ENCODE measurements at regions not wholly inside any gene's neighbourhood (a gene's known extent, or its start where the extent isn't known, plus 50 kb on each side); places are given as distances from the start of the nearest gene placed in this dataset.

- H3K9ac ChIP-seq (ENCODE audit: low read length) = no peak overlapping the region
- no peak overlapping the region for H3K27ac ChIP-seq (ENCODE audit: low read depth, low read length)
- H4K20me1 ChIP-seq (ENCODE audit: low read depth, low read length) = no peaks in the 10 kb centered on the region
- H2AFZ ChIP-seq (ENCODE audit: low read depth, low read length, severe bottlenecking) = no peak overlapping the region
- no peak overlapping the region for H3K4me2 ChIP-seq (ENCODE audit: low read depth, low read length, poor library complexity, severe bottlenecking)
- H3K36me3 ChIP-seq (ENCODE audit: low read length) = no peaks in the 10 kb centered on the region
- H3K4me3 ChIP-seq (ENCODE audit: insufficient read depth, low read length, poor library complexity, severe bottlenecking) = no peak overlapping the region
- no peaks in the 10 kb centered on the region for H3K27me3 ChIP-seq (ENCODE audit: low read length)
- H3K9me2 ChIP-seq (replicated peaks; ENCODE audit: insufficient read depth, low read length) = no peaks in the 10 kb centered on the region
- no peaks in the 10 kb centered on the region for H3K79me2 ChIP-seq (ENCODE audit: insufficient read depth, low read length)
- TF ChIP-seq, protein P1, sequence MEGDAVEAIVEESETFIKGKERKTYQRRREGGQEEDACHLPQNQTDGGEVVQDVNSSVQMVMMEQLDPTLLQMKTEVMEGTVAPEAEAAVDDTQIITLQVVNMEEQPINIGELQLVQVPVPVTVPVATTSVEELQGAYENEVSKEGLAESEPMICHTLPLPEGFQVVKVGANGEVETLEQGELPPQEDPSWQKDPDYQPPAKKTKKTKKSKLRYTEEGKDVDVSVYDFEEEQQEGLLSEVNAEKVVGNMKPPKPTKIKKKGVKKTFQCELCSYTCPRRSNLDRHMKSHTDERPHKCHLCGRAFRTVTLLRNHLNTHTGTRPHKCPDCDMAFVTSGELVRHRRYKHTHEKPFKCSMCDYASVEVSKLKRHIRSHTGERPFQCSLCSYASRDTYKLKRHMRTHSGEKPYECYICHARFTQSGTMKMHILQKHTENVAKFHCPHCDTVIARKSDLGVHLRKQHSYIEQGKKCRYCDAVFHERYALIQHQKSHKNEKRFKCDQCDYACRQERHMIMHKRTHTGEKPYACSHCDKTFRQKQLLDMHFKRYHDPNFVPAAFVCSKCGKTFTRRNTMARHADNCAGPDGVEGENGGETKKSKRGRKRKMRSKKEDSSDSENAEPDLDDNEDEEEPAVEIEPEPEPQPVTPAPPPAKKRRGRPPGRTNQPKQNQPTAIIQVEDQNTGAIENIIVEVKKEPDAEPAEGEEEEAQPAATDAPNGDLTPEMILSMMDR (IDR thresholded peaks at IDR 0.05; ENCODE audit: insufficient read depth, low read length, poor library complexity, severe bottlenecking) = no peak
- TF ChIP-seq EZH2phosphoT487 (conservative IDR thresholded peaks at IDR 0.05; ENCODE audit: low read length) = no peak
- H3F3A ChIP-seq (ENCODE audit: insufficient read depth) = no peaks in the 10 kb centered on the region
- no peaks in the 10 kb centered on the region for H3K9me3 ChIP-seq (ENCODE audit: insufficient read depth, low read length)
Observed at GRCh38 chr14:101509730-101510371, 51.4 kb upstream of the DIO3 start.

- Histone ChIP-seq H2AFZ (ENCODE audit: low read depth, low read length, severe bottlenecking) (no peak overlapping the region), H3K9me2 (replicated peaks; ENCODE audit: insufficient read depth, low read length) (no peaks in the 10 kb centered on the region), H3K36me3 (ENCODE audit: low read length) (no peaks in the 10 kb centered on the region), H4K20me1 (ENCODE audit: low read depth, low read length) (no peaks in the 10 kb centered on the region), H3K4me2 (ENCODE audit: low read depth, low read length, poor library complexity, severe bottlenecking) (no peak overlapping the region), H3K9me3 (ENCODE audit: insufficient read depth, low read length) (no peaks in the 10 kb centered on the region), H3K27me3 (ENCODE audit: low read length) (no peaks in the 10 kb centered on the region), H3K27ac (ENCODE audit: low read depth, low read length) (no peak overlapping the region), H3K9ac (ENCODE audit: low read length) (no peak overlapping the region), H3K79me2 (ENCODE audit: insufficient read depth, low read length) (no peaks in the 10 kb centered on the region), H3K4me3 (ENCODE audit: insufficient read depth, low read length, poor library complexity, severe bottlenecking) (no peak overlapping the region), H3F3A (ENCODE audit: insufficient read depth) (no peaks in the 10 kb centered on the region)
- no peak for TF ChIP-seq EZH2phosphoT487 (conservative IDR thresholded peaks at IDR 0.05; ENCODE audit: low read length)
- TF ChIP-seq, protein P1 (IDR thresholded peaks at IDR 0.05; ENCODE audit: insufficient read depth, low read length, poor library complexity, severe bottlenecking) = no peak
Observed at GRCh38 chr14:101511199-101511598, 50.1 kb upstream of the DIO3 start.
